ENCODE measurements at regions not wholly inside any gene's neighbourhood (a gene's known extent, or its start where the extent isn't known, plus 50 kb on each side); places are given as distances from the start of the nearest gene placed in this dataset.

GRCh38 chr6:23522792-23523547 lies 603.0 kb upstream of the NRSN1 start:
- H2AFZ ChIP-seq (ENCODE audit: low read depth, low read length), result no peak overlapping the region
- H3K9ac ChIP-seq (ENCODE audit: low read length), result no peak overlapping the region
- H2BK120ac ChIP-seq (ENCODE audit: low read depth, low read length), result no peak overlapping the region
- H3K4me1 ChIP-seq (ENCODE audit: control insufficient read depth, insufficient read depth, low read depth, low read length), result peaks cover 2% of the 10 kb centered on the region
- H3K9me3 ChIP-seq (ENCODE audit: control insufficient read depth, low read length), result no peaks in the 10 kb centered on the region
- no peak overlapping the region for H3K4me3 ChIP-seq (ENCODE audit: insufficient read depth in 1 of 2, low read depth in 1 of 2, low read length in 2 of 2)
- H2BK15ac ChIP-seq (ENCODE audit: low read depth, poor library complexity, severe bottlenecking), result no peak overlapping the region
- DNase-seq, result no peak
- H2BK5ac ChIP-seq (ENCODE audit: low read depth, low read length, poor library complexity, severe bottlenecking), result no peak overlapping the region
- H2AK5ac ChIP-seq (ENCODE audit: low read length, severe bottlenecking), result no peak overlapping the region
- H3K27ac ChIP-seq (ENCODE audit: low read length, poor library complexity, severe bottlenecking), result no peak overlapping the region
- no peak overlapping the region for H3K18ac ChIP-seq (ENCODE audit: low read depth in 1 of 2, low read length in 2 of 2)
- H3K36me3 ChIP-seq (ENCODE audit: control insufficient read depth in 1 of 2, insufficient read depth in 2 of 2, low read depth in 1 of 2, low read length in 2 of 2), result no peaks in the 10 kb centered on the region
- no peak overlapping the region for H3K23ac ChIP-seq (ENCODE audit: low read length in 2 of 2)
- H3K27me3 ChIP-seq (ENCODE audit: control insufficient read depth in 1 of 2, insufficient read depth in 1 of 2, low read length in 2 of 2), result no peaks in the 10 kb centered on the region
- WGBS, result 79% methylated on average over 11 of the region's 11 CpGs
- H4K8ac ChIP-seq (ENCODE audit: low read length), result no peak overlapping the region
- H3K4ac ChIP-seq (ENCODE audit: low read depth in 1 of 2, low read length in 2 of 2), result no peak overlapping the region
- H3K79me1 ChIP-seq (replicated peaks; ENCODE audit: low read length, poor library complexity, severe bottlenecking), result no peaks in the 10 kb centered on the region
- no peak overlapping the region for H4K91ac ChIP-seq (ENCODE audit: low read length)
- H2BK12ac ChIP-seq (ENCODE audit: low read length in 2 of 2), result no peak overlapping the region
- H3K4me2 ChIP-seq (ENCODE audit: low read length, poor library complexity, severe bottlenecking), result no peak overlapping the region
- no peak overlapping the region for H3K14ac ChIP-seq (ENCODE audit: low read length in 2 of 2)

- Histone ChIP-seq H2BK120ac (ENCODE audit: low read depth, low read length) (no peak overlapping the region), H3K14ac (ENCODE audit: low read length in 2 of 2) (no peak overlapping the region), H2BK12ac (ENCODE audit: low read length in 2 of 2) (no peak overlapping the region), H4K91ac (ENCODE audit: low read length) (no peak overlapping the region), H3K18ac (ENCODE audit: low read depth in 1 of 2, low read length in 2 of 2) (no peak overlapping the region), H3K36me3 (ENCODE audit: control insufficient read depth in 1 of 2, insufficient read depth in 2 of 2, low read depth in 1 of 2, low read length in 2 of 2) (no peaks in the 10 kb centered on the region), H3K4me1 (ENCODE audit: control insufficient read depth, insufficient read depth, low read depth, low read length) (peaks cover 2% of the 10 kb centered on the region), H3K4me2 (ENCODE audit: low read length, poor library complexity, severe bottlenecking) (no peak overlapping the region), H2BK15ac (ENCODE audit: low read depth, poor library complexity, severe bottlenecking) (no peak overlapping the region), H3K23ac (ENCODE audit: low read length in 2 of 2) (no peak overlapping the region), H3K27me3 (ENCODE audit: control insufficient read depth in 1 of 2, insufficient read depth in 1 of 2, low read length in 2 of 2) (no peaks in the 10 kb centered on the region), H2AFZ (ENCODE audit: low read depth, low read length) (no peak overlapping the region), H3K4me3 (ENCODE audit: insufficient read depth in 1 of 2, low read depth in 1 of 2, low read length in 2 of 2) (no peak overlapping the region), H2BK5ac (ENCODE audit: low read depth, low read length, poor library complexity, severe bottlenecking) (no peak overlapping the region), H3K9ac (ENCODE audit: low read length) (no peak overlapping the region), H3K9me3 (ENCODE audit: control insufficient read depth, low read length) (no peaks in the 10 kb centered on the region), H3K27ac (ENCODE audit: low read length, poor library complexity, severe bottlenecking) (no peak overlapping the region), H4K8ac (ENCODE audit: low read length) (no peak overlapping the region), H3K79me1 (replicated peaks; ENCODE audit: low read length, poor library complexity, severe bottlenecking) (no peaks in the 10 kb centered on the region), H3K4ac (ENCODE audit: low read depth in 1 of 2, low read length in 2 of 2) (no peak overlapping the region), H2AK5ac (ENCODE audit: low read length, severe bottlenecking) (no peak overlapping the region)
- no peak for DNase-seq
- WGBS, result no CpG with 5 or more reads among the region's 2 CpGs
These were observed 602.2 kb upstream of the NRSN1 start for GRCh38 chr6:23523771-23524170.

GRCh38 chr6:23524548-23524947 lies 601.5 kb upstream of the NRSN1 start:
- no peak overlapping the region for H4K91ac ChIP-seq (ENCODE audit: low read length)
- no peak overlapping the region for H3K4me3 ChIP-seq (ENCODE audit: insufficient read depth in 1 of 2, low read depth in 1 of 2, low read length in 2 of 2)
- H3K36me3 ChIP-seq (ENCODE audit: control insufficient read depth in 1 of 2, insufficient read depth in 2 of 2, low read depth in 1 of 2, low read length in 2 of 2), result no peaks in the 10 kb centered on the region
- H3K4me1 ChIP-seq (ENCODE audit: control insufficient read depth, insufficient read depth, low read depth, low read length), result peaks cover 2% of the 10 kb centered on the region
- no peak overlapping the region for H3K18ac ChIP-seq (ENCODE audit: low read depth in 1 of 2, low read length in 2 of 2)
- H2AFZ ChIP-seq (ENCODE audit: low read depth, low read length), result no peak overlapping the region
- no peak overlapping the region for H3K4me2 ChIP-seq (ENCODE audit: low read length, poor library complexity, severe bottlenecking)
- H3K14ac ChIP-seq (ENCODE audit: low read length in 2 of 2), result no peak overlapping the region
- no peaks in the 10 kb centered on the region for H3K9me3 ChIP-seq (ENCODE audit: control insufficient read depth, low read length)
- no peaks in the 10 kb centered on the region for H3K27me3 ChIP-seq (ENCODE audit: control insufficient read depth in 1 of 2, insufficient read depth in 1 of 2, low read length in 2 of 2)
- H2AK5ac ChIP-seq (ENCODE audit: low read length, severe bottlenecking), result no peak overlapping the region
- no peak overlapping the region for H2BK15ac ChIP-seq (ENCODE audit: low read depth, poor library complexity, severe bottlenecking)
- no peak overlapping the region for H2BK12ac ChIP-seq (ENCODE audit: low read length in 2 of 2)
- no peak overlapping the region for H3K23ac ChIP-seq (ENCODE audit: low read length in 2 of 2)
- H3K4ac ChIP-seq (ENCODE audit: low read depth in 1 of 2, low read length in 2 of 2), result no peak overlapping the region
- no peak overlapping the region for H2BK120ac ChIP-seq (ENCODE audit: low read depth, low read length)
- no peak overlapping the region for H4K8ac ChIP-seq (ENCODE audit: low read length)
- no peak for DNase-seq
- H2BK5ac ChIP-seq (ENCODE audit: low read depth, low read length, poor library complexity, severe bottlenecking), result no peak overlapping the region
- H3K79me1 ChIP-seq (replicated peaks; ENCODE audit: low read length, poor library complexity, severe bottlenecking), result no peaks in the 10 kb centered on the region
- no peak overlapping the region for H3K27ac ChIP-seq (ENCODE audit: low read length, poor library complexity, severe bottlenecking)
- H3K9ac ChIP-seq (ENCODE audit: low read length), result no peak overlapping the region

- no peak overlapping the region for H3K4ac ChIP-seq (ENCODE audit: low read depth in 1 of 2, low read length in 2 of 2)
- no peaks in the 10 kb centered on the region for H3K27me3 ChIP-seq (ENCODE audit: control insufficient read depth in 1 of 2, insufficient read depth in 1 of 2, low read length in 2 of 2)
- H2BK5ac ChIP-seq (ENCODE audit: low read depth, low read length, poor library complexity, severe bottlenecking), result no peak overlapping the region
- H3K18ac ChIP-seq (ENCODE audit: low read depth in 1 of 2, low read length in 2 of 2), result peak overlapping the region in 1 of 2 experiments; percentile 80
- no peak overlapping the region for H3K23ac ChIP-seq (ENCODE audit: low read length in 2 of 2)
- H3K27ac ChIP-seq (ENCODE audit: low read length, poor library complexity, severe bottlenecking), result no peak overlapping the region
- no peaks in the 10 kb centered on the region for H3K79me1 ChIP-seq (replicated peaks; ENCODE audit: low read length, poor library complexity, severe bottlenecking)
- peaks cover 2% of the 10 kb centered on the region for H3K4me1 ChIP-seq (ENCODE audit: control insufficient read depth, insufficient read depth, low read depth, low read length)
- no peak overlapping the region for H4K91ac ChIP-seq (ENCODE audit: low read length)
- peak; percentile 9 for DNase-seq
- H2AFZ ChIP-seq (ENCODE audit: low read depth, low read length), result no peak overlapping the region
- H2BK120ac ChIP-seq (ENCODE audit: low read depth, low read length), result no peak overlapping the region
- H2BK15ac ChIP-seq (ENCODE audit: low read depth, poor library complexity, severe bottlenecking), result no peak overlapping the region
- peak overlapping the region in 1 of 2 experiments; percentile 76 for H2BK12ac ChIP-seq (ENCODE audit: low read length in 2 of 2)
- no peaks in the 10 kb centered on the region for H3K36me3 ChIP-seq (ENCODE audit: control insufficient read depth in 1 of 2, insufficient read depth in 2 of 2, low read depth in 1 of 2, low read length in 2 of 2)
- no peak overlapping the region for H3K4me2 ChIP-seq (ENCODE audit: low read length, poor library complexity, severe bottlenecking)
- H4K8ac ChIP-seq (ENCODE audit: low read length), result no peak overlapping the region
- no peak overlapping the region for H3K9ac ChIP-seq (ENCODE audit: low read length)
- no peak overlapping the region for H2AK5ac ChIP-seq (ENCODE audit: low read length, severe bottlenecking)
- no peaks in the 10 kb centered on the region for H3K9me3 ChIP-seq (ENCODE audit: control insufficient read depth, low read length)
- 64% methylated on average over 5 of the region's 5 CpGs for WGBS
- peak overlapping the region in 1 of 2 experiments; percentile 29 for H3K14ac ChIP-seq (ENCODE audit: low read length in 2 of 2)
- no peak overlapping the region for H3K4me3 ChIP-seq (ENCODE audit: insufficient read depth in 1 of 2, low read depth in 1 of 2, low read length in 2 of 2)
These were observed 599.5 kb upstream of the NRSN1 start for GRCh38 chr6:23526526-23526925.
